ENCODE measurements at regions not wholly inside any gene's neighbourhood (a gene's known extent, or its start where the extent isn't known, plus 50 kb on each side); places are given as distances from the start of the nearest gene placed in this dataset.

- no peak for DNase-seq (ENCODE audit: low spot score)
- in situ Hi-C loops (cut with MboI; ENCODE audit: low sequenced_read_pairs, unreplicated experiment), result no loop called here
- TF ChIP-seq CTCF (IDR thresholded peaks at IDR 0.05; ENCODE audit: borderline replicate concordance, control extremely low read depth, extremely low read depth, insufficient read depth, missing control alignments), result no peak
Measured at GRCh38 chr1:238811211-238811879, 575.0 kb upstream of the CHRM3 start.

- TF ChIP-seq CTCF (IDR thresholded peaks at IDR 0.05; ENCODE audit: borderline replicate concordance, control extremely low read depth, extremely low read depth, insufficient read depth, missing control alignments), result no peak
- in situ Hi-C loops (cut with MboI; ENCODE audit: low sequenced_read_pairs, unreplicated experiment), result no loop called here
- no peak for DNase-seq (ENCODE audit: low spot score)
Measured at GRCh38 chr1:238790882-238791281, 595.5 kb upstream of the CHRM3 start.

GRCh38 chr1:238789916-238790667 is 596.3 kb upstream of the CHRM3 start:
- TF ChIP-seq CTCF (IDR thresholded peaks at IDR 0.05; ENCODE audit: borderline replicate concordance, control extremely low read depth, extremely low read depth, insufficient read depth, missing control alignments), result no peak
- in situ Hi-C loops (cut with MboI; ENCODE audit: low sequenced_read_pairs, unreplicated experiment), result no loop called here
- DNase-seq (ENCODE audit: low spot score), result no peak

GRCh38 chr1:238787471-238787870 is 598.9 kb upstream of the CHRM3 start:
- TF ChIP-seq CTCF (IDR thresholded peaks at IDR 0.05; ENCODE audit: borderline replicate concordance, control extremely low read depth, extremely low read depth, insufficient read depth, missing control alignments), result no peak
- no peak for DNase-seq (ENCODE audit: low spot score)
- in situ Hi-C loops (cut with MboI; ENCODE audit: low sequenced_read_pairs, unreplicated experiment), result no loop called here

GRCh38 chr1:238783633-238784032 is 602.7 kb upstream of the CHRM3 start:
- DNase-seq (ENCODE audit: low spot score), result no peak
- in situ Hi-C loops (cut with MboI; ENCODE audit: low sequenced_read_pairs, unreplicated experiment), result no loop called here
- TF ChIP-seq CTCF (IDR thresholded peaks at IDR 0.05; ENCODE audit: borderline replicate concordance, control extremely low read depth, extremely low read depth, insufficient read depth, missing control alignments), result no peak

- no peak for DNase-seq (ENCODE audit: low spot score)
- no peak for TF ChIP-seq CTCF (IDR thresholded peaks at IDR 0.05; ENCODE audit: borderline replicate concordance, control extremely low read depth, extremely low read depth, insufficient read depth, missing control alignments)
Measured at GRCh38 chr1:238779716-238780115, 606.7 kb upstream of the CHRM3 start.

More at GRCh38 chr1:238779716-238780115, 606.7 kb upstream of the CHRM3 start:
- in situ Hi-C loops (cut with MboI; ENCODE audit: low sequenced_read_pairs, unreplicated experiment), result no loop called here

Data from GM13976 (cell line).